Mesodermal cell (in vitro differentiated cells): ENCODE measurements at regions not wholly inside any gene's neighbourhood (a gene's known extent, or its start where the extent isn't known, plus 50 kb on each side); places are given as distances from the start of the nearest gene placed in this dataset.

Experiments used
- H3K27ac ChIP-seq: 2 replicates; pipeline ENCODE4 v1.7.0; 2013; ENCODE audit warnings: mild to moderate bottlenecking, low read depth, low read length, moderate library complexity; ENCODE audit not compliant: severe bottlenecking
- H3K36me3 ChIP-seq: 2 replicates; pipeline ENCODE4 v1.7.1; 2013; ENCODE audit warnings: mild to moderate bottlenecking, low read length, moderate library complexity; ENCODE audit not compliant: control insufficient read depth, insufficient read depth
- H3K4me1 ChIP-seq: one replicate; pipeline ENCODE4 v1.7.1; 2013; ENCODE audit warnings: mild to moderate bottlenecking, low read length; ENCODE audit not compliant: insufficient read depth, control insufficient read depth, poor library complexity, severe bottlenecking
- H3K4me3 ChIP-seq: 2 replicates; pipeline ENCODE4 v1.7.0; 2013; ENCODE audit warnings: low read length, control low read depth, mild to moderate bottlenecking; ENCODE audit not compliant: insufficient read depth, poor library complexity, severe bottlenecking; ENCODE audit errors: extremely low read depth
- H3K9me3 ChIP-seq: 2 replicates; pipeline ENCODE4 v1.7.1; 2013; ENCODE audit warnings: mild to moderate bottlenecking, low read length, moderate library complexity; ENCODE audit not compliant: control insufficient read depth
- WGBS, 2 experiments: methylation state at CpG; one replicate each; pipeline ENCODE4 v1.1.5; 2013; ENCODE audit warnings: missing lambda C conversion rate in 2 of 2; ENCODE audit not compliant: insufficient coverage in 2 of 2; 5-methylcytosine and 5-hydroxymethylcytosine counted together

DNA sequence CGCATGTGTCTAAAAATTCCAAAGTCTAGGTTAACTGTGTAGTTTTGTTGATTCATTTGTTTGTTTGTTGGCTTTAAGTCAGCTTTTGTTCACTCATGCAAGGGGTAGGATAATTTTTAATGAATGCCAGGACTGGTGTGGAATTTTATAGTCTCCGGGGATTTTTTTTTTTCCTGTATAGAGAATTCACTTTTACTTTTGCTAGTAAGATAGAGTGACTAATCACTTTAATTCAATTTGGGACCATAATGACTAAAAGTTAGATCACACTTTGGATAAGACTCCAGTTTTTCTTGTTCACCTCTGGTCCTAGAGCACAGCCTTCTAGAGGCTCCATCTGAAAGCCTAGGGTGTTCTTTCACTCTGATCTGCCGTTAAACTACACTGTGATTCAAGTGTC is 1690.0 kb downstream of the PCDH9 start:
- Histone ChIP-seq H3K9me3 (no peaks in the 10 kb centered on the region), H3K4me3 (no peak overlapping the region), H3K27ac (no peak overlapping the region), H3K4me1 (no peaks in the 10 kb centered on the region), H3K36me3 (no peaks in the 10 kb centered on the region)
- 100% methylated on average over 1 of the region's 3 CpGs; no CpG with 5 or more reads in 1 of the 2 experiments for WGBS, 2 experiments

DNA sequence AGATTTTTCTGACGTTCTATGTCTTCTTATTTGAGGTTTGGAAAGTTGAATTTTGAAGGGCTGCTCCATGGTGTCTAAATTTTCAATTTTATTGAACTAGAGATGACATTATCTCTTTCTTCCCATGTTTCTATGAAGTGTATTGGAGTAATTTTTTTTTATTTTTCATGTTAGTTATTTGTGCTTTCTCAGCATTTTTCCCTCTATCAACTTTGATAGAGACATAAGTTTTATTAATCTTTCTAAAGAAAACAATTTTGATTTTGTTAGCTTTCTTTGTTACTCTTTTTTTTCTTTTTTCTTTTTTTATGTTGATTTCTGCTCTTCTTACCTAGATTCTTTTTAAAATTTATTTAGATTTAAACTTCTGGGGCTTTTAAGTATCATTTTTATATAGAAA is 1694.8 kb downstream of the PCDH9 start:
- no CpG with 5 or more reads among the region's 1 CpG for WGBS, 2 experiments
- no peaks in the 10 kb centered on the region for H3K9me3 ChIP-seq
- H3K4me1 ChIP-seq: no peaks in the 10 kb centered on the region
- no peak overlapping the region for H3K4me3 ChIP-seq
- H3K27ac ChIP-seq: no peak overlapping the region
- H3K36me3 ChIP-seq: no peaks in the 10 kb centered on the region

DNA sequence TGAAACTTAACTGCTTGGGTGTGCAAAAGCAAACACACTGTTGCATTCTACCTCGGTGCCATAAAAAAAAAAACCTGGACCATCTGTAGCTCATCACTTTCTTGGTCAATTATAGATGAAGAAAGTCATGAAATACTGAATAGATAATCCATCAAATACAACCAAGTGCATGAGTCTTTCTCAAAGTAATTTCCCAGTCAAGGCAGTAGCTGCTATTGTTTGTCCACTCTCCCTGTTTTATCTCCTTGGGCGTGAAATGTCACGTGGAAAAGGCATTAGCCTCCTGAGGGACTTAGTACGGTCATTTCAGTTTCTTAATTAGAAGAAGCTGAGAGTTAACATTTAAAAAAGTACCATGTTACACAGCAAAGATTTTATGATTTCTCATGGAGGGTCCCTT is 1697.9 kb downstream of the PCDH9 start:
- no peak overlapping the region for H3K4me3 ChIP-seq
- no peaks in the 10 kb centered on the region for H3K9me3 ChIP-seq
- WGBS, 2 experiments: 83% methylated on average over 1 of the region's 4 CpGs; no CpG with 5 or more reads in 1 of the 2 experiments
- H3K36me3 ChIP-seq: no peaks in the 10 kb centered on the region
- no peak overlapping the region for H3K27ac ChIP-seq
- H3K4me1 ChIP-seq: no peaks in the 10 kb centered on the region

DNA sequence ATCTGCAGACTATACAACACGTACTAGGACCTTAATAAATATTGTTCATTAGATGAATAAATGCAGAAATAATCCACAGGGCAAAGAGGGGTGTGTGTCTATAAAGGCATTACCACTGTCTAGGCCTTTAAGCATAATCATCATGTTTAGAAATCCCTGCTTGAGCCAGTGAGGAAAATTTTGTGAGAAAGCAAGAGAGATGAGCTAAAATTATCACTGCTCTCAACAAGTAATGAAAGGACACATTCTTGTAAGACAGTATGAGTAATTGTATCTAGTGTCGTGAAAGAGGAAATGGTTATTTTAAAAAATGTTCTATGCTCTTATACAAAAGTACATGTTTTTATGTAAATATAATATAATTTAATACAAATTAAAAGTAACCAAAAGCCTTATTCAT is 1699.4 kb downstream of the PCDH9 start:
- no peaks in the 10 kb centered on the region for H3K4me1 ChIP-seq
- H3K9me3 ChIP-seq: no peaks in the 10 kb centered on the region
- WGBS, 2 experiments: no CpG with 5 or more reads among the region's 2 CpGs
- H3K36me3 ChIP-seq: no peaks in the 10 kb centered on the region
- no peak overlapping the region for H3K4me3 ChIP-seq
- no peak overlapping the region for H3K27ac ChIP-seq

DNA sequence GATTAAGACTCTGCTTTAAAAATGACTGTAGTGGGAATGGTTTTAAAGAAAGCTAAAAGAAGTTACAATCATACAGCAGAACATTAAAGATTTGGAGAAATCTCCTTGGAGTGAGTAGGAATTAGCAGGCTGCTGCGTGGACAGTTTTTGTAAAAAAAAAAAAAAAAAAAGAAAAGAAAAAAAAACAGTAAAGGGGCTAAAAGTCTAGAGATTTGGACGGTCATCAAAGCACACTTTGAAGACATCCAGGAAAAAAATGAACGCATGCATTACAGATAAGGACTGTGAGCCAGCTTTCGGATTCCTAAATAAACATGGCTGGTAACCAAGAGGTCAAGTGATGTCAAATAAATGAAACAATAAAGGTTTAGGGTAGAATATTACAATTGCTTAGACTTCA is 1700.6 kb downstream of the PCDH9 start:
- Histone ChIP-seq H3K4me3 (no peak overlapping the region), H3K4me1 (no peaks in the 10 kb centered on the region), H3K36me3 (no peaks in the 10 kb centered on the region), H3K27ac (no peak overlapping the region), H3K9me3 (no peaks in the 10 kb centered on the region)
- 81 to 86% methylated on average over 3 to 4 of the region's 4 CpGs for WGBS, 2 experiments

DNA sequence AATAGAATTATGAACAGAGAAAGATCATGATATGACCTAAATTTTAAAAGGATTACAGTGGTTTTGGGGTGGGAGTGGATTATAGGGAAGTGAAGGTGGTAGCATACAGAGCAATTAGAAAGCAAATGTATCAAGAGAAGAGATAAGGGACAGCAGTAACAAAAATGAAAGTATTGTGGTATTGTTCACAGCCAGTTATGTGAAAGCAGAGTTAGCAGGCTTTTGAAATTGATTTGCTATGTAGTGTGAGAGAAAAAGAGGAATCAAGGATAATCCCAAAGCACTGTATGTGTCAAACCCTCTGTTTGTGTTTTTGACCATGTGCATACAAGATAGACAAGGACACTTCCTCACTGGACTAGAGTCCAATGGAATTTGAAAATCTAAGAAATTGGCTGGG is 1721.4 kb downstream of the PCDH9 start:
- Histone ChIP-seq H3K9me3 (no peaks in the 10 kb centered on the region), H3K36me3 (no peaks in the 10 kb centered on the region), H3K27ac (no peak overlapping the region), H3K4me3 (no peak overlapping the region), H3K4me1 (no peaks in the 10 kb centered on the region)

DNA sequence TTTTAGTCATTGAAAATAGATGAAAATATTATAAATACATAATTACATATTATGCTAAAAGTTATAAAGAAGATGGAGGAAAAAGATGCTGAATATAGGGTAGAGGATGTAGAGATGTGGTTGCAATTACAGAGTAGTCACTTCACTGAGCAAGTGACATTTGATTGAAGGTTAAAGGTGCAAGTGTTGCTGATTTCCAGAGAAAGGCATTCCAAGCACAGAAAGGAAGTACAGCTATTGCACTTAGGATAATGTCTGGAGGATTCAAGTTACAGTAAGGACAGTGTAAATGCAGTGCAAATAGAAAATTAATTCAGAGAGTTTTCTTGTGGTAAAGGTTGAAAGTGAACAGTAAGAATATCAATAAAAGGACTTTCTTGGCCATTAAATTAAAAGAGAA is 1721.8 kb downstream of the PCDH9 start:
- Histone ChIP-seq H3K27ac (no peak overlapping the region), H3K4me3 (no peak overlapping the region), H3K36me3 (no peaks in the 10 kb centered on the region), H3K9me3 (no peaks in the 10 kb centered on the region), H3K4me1 (no peaks in the 10 kb centered on the region)

DNA sequence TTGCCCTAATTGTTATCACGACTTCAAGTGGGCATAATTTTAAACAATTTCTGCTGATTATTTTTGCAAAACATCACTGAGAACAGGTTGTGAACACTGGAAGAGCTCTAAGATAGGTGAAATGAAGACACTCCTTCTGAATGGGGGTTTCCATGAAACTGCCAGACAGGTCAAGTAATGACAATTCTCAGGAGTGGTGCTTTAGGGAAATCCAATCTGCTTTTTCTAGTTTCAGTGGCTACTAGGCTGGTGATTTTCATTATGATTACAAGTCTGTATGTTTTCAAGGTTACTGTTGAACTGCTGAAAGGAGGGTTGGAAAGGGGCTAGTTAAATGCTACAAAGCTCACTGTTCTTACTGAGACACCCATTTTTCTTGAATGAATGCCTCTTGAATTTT is 1724.2 kb downstream of the PCDH9 start:
- 100% methylated on average over 1 of the region's 1 CpG; no CpG with 5 or more reads in 1 of the 2 experiments for WGBS, 2 experiments
- no peak overlapping the region for H3K27ac ChIP-seq
- no peaks in the 10 kb centered on the region for H3K36me3 ChIP-seq
- no peaks in the 10 kb centered on the region for H3K9me3 ChIP-seq
- H3K4me3 ChIP-seq: no peak overlapping the region
- H3K4me1 ChIP-seq: no peaks in the 10 kb centered on the region

DNA sequence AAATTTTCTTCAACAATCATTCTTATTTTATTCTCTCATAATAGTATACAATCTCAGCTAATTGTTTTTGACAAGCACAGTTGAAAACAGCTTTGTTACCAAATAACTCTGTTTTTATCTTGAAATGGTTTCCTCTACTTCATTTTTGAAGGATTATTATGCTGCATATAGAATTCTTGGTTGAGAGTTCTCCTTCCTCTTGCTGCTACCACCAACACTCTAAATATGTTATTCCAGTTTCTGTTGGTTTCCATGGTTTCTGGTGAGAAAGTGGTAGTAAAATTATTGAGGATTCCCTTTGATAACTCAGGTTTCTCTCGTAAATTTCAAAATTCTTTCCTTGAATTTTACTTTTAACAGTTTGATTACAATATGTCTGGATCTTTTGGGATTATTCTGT is 1725.9 kb downstream of the PCDH9 start:
- Histone ChIP-seq H3K4me1 (no peaks in the 10 kb centered on the region), H3K4me3 (no peak overlapping the region), H3K9me3 (no peaks in the 10 kb centered on the region), H3K27ac (no peak overlapping the region), H3K36me3 (no peaks in the 10 kb centered on the region)
- WGBS, 2 experiments: no CpG with 5 or more reads among the region's 1 CpG

DNA sequence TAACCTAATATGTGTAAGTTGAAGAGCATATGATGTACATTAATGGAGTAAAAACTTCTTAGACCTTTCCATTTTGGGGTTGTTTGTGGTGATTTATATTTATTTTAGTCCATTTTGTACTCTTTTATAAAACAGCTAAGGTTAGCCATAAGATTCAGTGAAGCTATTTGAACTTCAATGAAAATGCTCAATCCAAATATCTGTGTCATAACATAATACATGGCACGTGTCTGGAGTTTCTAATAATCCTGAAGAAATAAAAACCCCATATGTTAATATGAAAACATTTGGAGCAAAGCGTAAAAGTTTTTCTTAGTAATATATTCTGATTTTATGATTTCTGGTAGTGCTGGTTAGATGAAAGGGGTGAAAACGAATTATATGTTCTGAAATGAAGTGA is 1729.7 kb downstream of the PCDH9 start:
- no peak overlapping the region for H3K27ac ChIP-seq
- WGBS, 2 experiments: 40 to 100% methylated on average over 1 of the region's 3 CpGs
- H3K9me3 ChIP-seq: no peaks in the 10 kb centered on the region
- H3K36me3 ChIP-seq: no peaks in the 10 kb centered on the region
- H3K4me3 ChIP-seq: no peak overlapping the region
- no peaks in the 10 kb centered on the region for H3K4me1 ChIP-seq

DNA sequence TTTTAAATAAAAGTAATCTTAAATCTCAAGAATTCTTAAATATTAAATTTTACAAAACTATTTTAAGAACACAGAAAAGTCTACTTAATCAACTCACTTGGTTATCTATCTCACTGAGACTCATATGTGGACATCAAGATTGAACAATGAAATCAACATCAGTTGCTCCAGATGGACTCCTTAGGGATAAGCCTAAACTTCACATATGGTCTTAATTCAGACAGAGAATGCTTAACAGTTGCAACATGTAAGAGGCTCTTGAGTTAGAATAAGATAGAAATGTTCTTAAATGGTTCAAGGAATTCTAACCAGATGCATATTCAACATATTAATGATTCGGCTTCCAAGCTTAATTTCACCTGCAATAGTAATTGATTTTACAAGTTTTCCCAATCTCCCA is 1730.9 kb downstream of the PCDH9 start:
- H3K36me3 ChIP-seq: no peaks in the 10 kb centered on the region
- no peaks in the 10 kb centered on the region for H3K4me1 ChIP-seq
- no CpG with 5 or more reads among the region's 1 CpG for WGBS, 2 experiments
- H3K4me3 ChIP-seq: no peak overlapping the region
- no peak overlapping the region for H3K27ac ChIP-seq
- H3K9me3 ChIP-seq: no peaks in the 10 kb centered on the region

DNA sequence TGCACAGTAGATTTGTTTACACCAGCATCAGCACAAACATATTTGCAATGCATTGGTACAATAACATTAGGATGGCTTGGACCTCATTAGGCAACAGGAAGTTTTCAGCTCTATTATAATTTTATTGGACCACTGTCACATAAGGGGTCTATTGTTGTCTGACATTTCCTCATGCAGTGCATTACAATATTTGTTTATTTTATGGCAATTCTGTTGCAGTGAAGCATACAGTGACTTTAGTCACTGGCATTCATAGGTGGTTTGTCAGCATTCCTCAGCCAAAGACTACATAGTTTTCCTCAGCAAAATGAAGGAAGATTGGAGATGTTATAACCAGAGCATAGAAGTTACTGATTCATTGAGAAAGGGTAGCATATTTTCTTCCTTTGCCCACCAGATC is 1732.9 kb downstream of the PCDH9 start:
- no peak overlapping the region for H3K4me3 ChIP-seq
- no peaks in the 10 kb centered on the region for H3K9me3 ChIP-seq
- no peak overlapping the region for H3K27ac ChIP-seq
- no peaks in the 10 kb centered on the region for H3K4me1 ChIP-seq
- H3K36me3 ChIP-seq: no peaks in the 10 kb centered on the region
